GM12878 (cell line): ENCODE measurements at regions not wholly inside any gene's neighbourhood (a gene's known extent, or its start where the extent isn't known, plus 50 kb on each side); places are given as distances from the start of the nearest gene placed in this dataset.

ENCODE experiments used
- ATAC-seq: fragments of 200-7000 bp; cut with Tn5 transposase; 3 replicates; pipeline ENCODE4 v1.9.1; 2020; ENCODE audit warnings: mild to moderate bottlenecking, moderate library complexity
- BruUV-seq: library from RNA; stranded (reverse); fragments of 400-500 nt; replicated peaks from 2 replicates; lab custom pipeline; 2021; lab: Mats Ljungman, UMichigan
- CTCF ChIA-PET: fragments of 300-600 bp; sonication (Branson Sonifier 250); formaldehyde crosslinking; extraction: SDS; loops from one replicate; lab custom pipeline; 2021; ENCODE audit warnings: inconsistent platforms; lab: Yijun Ruan, JAX
- POLR2A ChIA-PET: fragments of 350-600 bp; formaldehyde crosslinking; extraction: SDS; loops from one replicate; lab custom pipeline; 2021; ENCODE audit warnings: inconsistent platforms; lab: Charles Lee
- RAD21 ChIA-PET: fragments of 300-600 bp; sonication (Branson Sonifier 250); formaldehyde crosslinking; loops from one replicate; lab custom pipeline; 2023; ENCODE audit warnings: antibody characterized with exemption; ENCODE audit not compliant: unreplicated experiment; lab: Charles Lee
- SMC1A ChIA-PET: fragments of 300-600 bp; sonication (Branson Sonifier 250); formaldehyde crosslinking; loops from one replicate; lab custom pipeline; 2023; ENCODE audit not compliant: unreplicated experiment, uncharacterized antibody; lab: Charles Lee
- DNase-seq: peaks from one replicate; pipeline ENCODE4 v3.0.0-alpha.2; 2011; ENCODE audit warnings: low read depth, low spot score
- FAIRE-seq: peaks from 3 replicates; lab custom pipeline; 2011; peaks lifted over from hg19 to GRCh38; lab: Jason Lieb, UNC
- H2AFZ ChIP-seq: 2 replicates; pipeline ENCODE4 v1.6.0; 2011; ENCODE audit warnings: low read depth, low read length, control low read depth; ENCODE audit not compliant: control insufficient read depth
- H3K27ac ChIP-seq: 2 replicates; pipeline ENCODE4 v1.5.1; 2011; ENCODE audit warnings: control low read depth; ENCODE audit not compliant: control insufficient read depth, insufficient read depth
- H3K27me3 ChIP-seq, 2 experiments: replicated peaks in 1 of 2; 2 replicates each; pipeline versions ENCODE4 v1.6.0 to v1.6.1; 2011; ENCODE audit warnings: low read length in 1 of 2; ENCODE audit not compliant: control insufficient read depth in 2 of 2, insufficient read depth in 2 of 2
- H3K36me3 ChIP-seq, 2 experiments: 2 replicates each; pipeline ENCODE4 v1.5.1; 2011; ENCODE audit warnings: low read length in 1 of 2; ENCODE audit not compliant: control insufficient read depth in 2 of 2, insufficient read depth in 2 of 2
- H3K4me1 ChIP-seq: 2 replicates; pipeline ENCODE4 v1.6.1; 2011; ENCODE audit warnings: mild to moderate bottlenecking, low read length, moderate library complexity, mixed read lengths; ENCODE audit not compliant: control insufficient read depth, insufficient read depth
- H3K4me2 ChIP-seq: 2 replicates; pipeline ENCODE4 v1.6.0; 2011; ENCODE audit warnings: control low read depth; ENCODE audit not compliant: control insufficient read depth, insufficient read depth
- H3K4me3 ChIP-seq: fragments of 200-600 bp; sonication (generic); 2 replicates; pipeline ENCODE4 v1.5.1; 2016
- H3K79me2 ChIP-seq: 2 replicates; pipeline ENCODE4 v1.6.0; 2011; ENCODE audit warnings: low read length; ENCODE audit not compliant: control insufficient read depth, insufficient read depth
- H3K9ac ChIP-seq: 2 replicates; pipeline ENCODE4 v1.8.0; 2011; ENCODE audit warnings: low read length, control low read depth, mixed read lengths; ENCODE audit not compliant: control insufficient read depth, insufficient read depth
- H3K9me3 ChIP-seq: replicated peaks from 3 replicates; pipeline ENCODE4 v1.5.1; 2011; ENCODE audit warnings: mild to moderate bottlenecking, low read length; ENCODE audit not compliant: control insufficient read depth, insufficient read depth
- H4K20me1 ChIP-seq: 2 replicates; pipeline ENCODE4 v1.6.0; 2011; ENCODE audit not compliant: control insufficient read depth, insufficient read depth
- BRCA1 ChIP-seq: IDR thresholded peaks from 2 replicates; pipeline ENCODE4 v1.6.1; 2011; ENCODE audit warnings: low read depth, low read length, improper control_type of control experiment
- CBFB ChIP-seq: IDR thresholded peaks from 2 replicates; pipeline ENCODE4 v1.6.1; 2016; ENCODE audit warnings: antibody characterized with exemption, low read depth
- CEBPB ChIP-seq, 2 experiments: fragments of 150-350 bp in 1 of 2; IDR thresholded peaks; 2 replicates each; pipeline ENCODE4 v1.6.1; 2012 to 2014; ENCODE audit warnings: low read depth in 2 of 2, low read length in 2 of 2, borderline replicate concordance in 1 of 2, inconsistent platforms in 1 of 2
- EGR1 ChIP-seq, 2 experiments: IDR thresholded peaks; 1 replicate in 1 of 2; 2 replicates in 1 of 2; pipeline ENCODE4 v1.6.1; 2011 to 2012; ENCODE audit warnings: low read depth in 2 of 2, low read length in 2 of 2, borderline replicate concordance in 1 of 2, mild to moderate bottlenecking in 1 of 2, moderate library complexity in 1 of 2
- EZH2 ChIP-seq: IDR thresholded peaks from 2 replicates; pipeline ENCODE4 v1.6.1; 2012; ENCODE audit warnings: low read depth, mild to moderate bottlenecking, control low read depth, inconsistent platforms, low read length, borderline replicate concordance; ENCODE audit not compliant: control insufficient read depth
- HDAC2 ChIP-seq: fragments of 200-600 bp; sonication (generic); IDR thresholded peaks from 2 replicates; pipeline ENCODE4 v1.6.1; 2017
- JUND ChIP-seq: IDR thresholded peaks from 2 replicates; pipeline ENCODE4 v1.6.1; 2012; ENCODE audit warnings: low read depth, mild to moderate bottlenecking, low read length, improper control_type of control experiment, moderate library complexity
- NFYA ChIP-seq: IDR thresholded peaks from 2 replicates; pipeline ENCODE4 v1.6.1; 2011; ENCODE audit warnings: low read depth, mild to moderate bottlenecking, low read length, improper control_type of control experiment, borderline replicate concordance
- SIX5 ChIP-seq: IDR thresholded peaks from 2 replicates; pipeline ENCODE4 v1.6.1; 2011; ENCODE audit warnings: mild to moderate bottlenecking, low read depth, low read length, moderate library complexity; ENCODE audit not compliant: severe bottlenecking
- SRF ChIP-seq, 2 experiments: IDR thresholded peaks; 2 replicates each; pipeline ENCODE4 v1.6.1; 2011; ENCODE audit warnings: low read depth in 2 of 2, low read length in 2 of 2, mild to moderate bottlenecking in 1 of 2, moderate library complexity in 1 of 2
- TARDBP ChIP-seq: IDR thresholded peaks from 2 replicates; pipeline ENCODE4 v1.6.1; 2016; ENCODE audit warnings: borderline replicate concordance
- YBX1 ChIP-seq: fragments of 450-650 bp; IDR thresholded peaks from 2 replicates; pipeline ENCODE4 v1.6.1; 2016; ENCODE audit warnings: antibody characterized with exemption
- ZNF622 ChIP-seq: fragments of 450-650 bp; IDR thresholded peaks from 2 replicates; pipeline ENCODE4 v1.6.1; 2017; ENCODE audit warnings: mild to moderate bottlenecking, inconsistent platforms
- ZZZ3 ChIP-seq: IDR thresholded peaks from 2 replicates; pipeline ENCODE4 v1.6.1; 2011; ENCODE audit warnings: low read depth; ENCODE audit not compliant: control insufficient read depth, insufficient read length
- WGBS: methylation state at CpG from one replicate; pipeline ENCODE4 v1.1.6; 2016; ENCODE audit warnings: low lambda C conversion rate; ENCODE audit not compliant: insufficient replicate concordance, insufficient coverage; ENCODE audit errors: missing lambda C conversion rate; 5-methylcytosine and 5-hydroxymethylcytosine counted together
- in situ Hi-C: fragments of 300-500 bp; cut with MboI; formaldehyde crosslinking; loops from 9 replicates; pipeline ENCODE4 v1.14.3; 2018; ENCODE audit warnings: mixed read lengths
- intact Hi-C: fragments of 100-400 bp; cut with micrococcal nuclease; formaldehyde crosslinking; loops from one replicate; pipeline ENCODE4 v1.14.2; 2022; ENCODE audit not compliant: unreplicated experiment
- TF ChIP-seq, protein P1 (sequence below): fragments of 450-650 bp; IDR thresholded peaks from 2 replicates; pipeline ENCODE4 v1.6.1; 2017; ENCODE audit warnings: mild to moderate bottlenecking, moderate library complexity
- TF ChIP-seq, protein P2 (sequence below): fragments of 450-650 bp; conservative IDR thresholded peaks from 2 replicates; pipeline ENCODE4 v1.6.1; 2017; ENCODE audit warnings: mild to moderate bottlenecking, moderate library complexity
- TF ChIP-seq, protein P3 (sequence below): IDR thresholded peaks from 2 replicates; pipeline ENCODE4 v1.6.1; 2011; ENCODE audit warnings: low read depth, low read length, improper control_type of control experiment, borderline replicate concordance

DNA sequence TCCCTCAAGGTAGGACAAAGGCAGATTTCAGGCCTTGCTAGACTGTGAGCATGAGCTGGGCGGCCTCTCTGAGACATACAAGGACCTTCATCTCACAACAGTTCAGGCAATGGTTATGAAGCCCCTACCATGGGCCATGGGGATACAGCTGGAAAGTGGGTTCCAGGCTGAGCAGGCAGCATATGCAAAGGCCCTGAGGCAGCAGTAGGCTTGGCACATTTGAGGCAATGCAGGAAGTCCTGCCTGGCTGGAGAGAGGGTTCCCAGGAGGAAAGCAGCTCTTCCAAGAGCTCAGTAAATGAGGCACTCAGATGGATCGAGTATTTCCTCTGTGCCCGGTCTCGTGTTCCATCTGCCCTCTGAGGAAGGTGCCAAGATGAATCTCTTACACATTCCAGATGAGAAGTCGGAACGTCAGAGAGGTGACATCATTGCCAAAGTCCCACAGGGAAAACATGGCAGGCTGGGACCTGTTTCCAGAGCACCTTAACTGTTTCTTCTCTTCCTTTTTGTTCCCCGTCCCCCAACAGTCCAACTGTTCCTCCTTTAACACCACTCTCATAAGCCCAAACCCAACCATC is 388.6 kb downstream of the MN1 start:
- ATAC-seq (no peak), FAIRE-seq (no peak), DNase-seq (no peak)
- in situ Hi-C loops: no loop called here
- 5% methylated on average over 7 of the region's 7 CpGs for WGBS
- Histone ChIP-seq H2AFZ (no peak overlapping the region), H3K36me3 (no peaks in the 10 kb centered on the region), H3K4me3 (no peak overlapping the region), H3K4me1 (no peaks in the 10 kb centered on the region), H4K20me1 (no peaks in the 10 kb centered on the region), H3K9me3 (no peaks in the 10 kb centered on the region), H3K79me2 (no peaks in the 10 kb centered on the region), H3K27me3 (no peaks in the 10 kb centered on the region), H3K4me2 (no peak overlapping the region), H3K9ac (no peak overlapping the region), H3K27ac (no peak overlapping the region)
- SMC1A ChIA-PET: interaction anchor here (0.7 kb wide), 1 partner anchor 714 kb away, joined by 4 read pairs; no protein-coding TSS in a partner anchor
- intact Hi-C loops: no loop called here
- CTCF ChIA-PET: no interaction called here
- POLR2A ChIA-PET: no interaction called here
- no peak for TF ChIP-seq NFYA
- TF ChIP-seq EZH2: no peak
- TF ChIP-seq SIX5: no peak
- TF ChIP-seq SRF (IDR thresholded peaks at IDR 0.05; ENCODE audit: low read depth in 2 of 2, low read length in 2 of 2): no peak
- TF ChIP-seq, protein P1, sequence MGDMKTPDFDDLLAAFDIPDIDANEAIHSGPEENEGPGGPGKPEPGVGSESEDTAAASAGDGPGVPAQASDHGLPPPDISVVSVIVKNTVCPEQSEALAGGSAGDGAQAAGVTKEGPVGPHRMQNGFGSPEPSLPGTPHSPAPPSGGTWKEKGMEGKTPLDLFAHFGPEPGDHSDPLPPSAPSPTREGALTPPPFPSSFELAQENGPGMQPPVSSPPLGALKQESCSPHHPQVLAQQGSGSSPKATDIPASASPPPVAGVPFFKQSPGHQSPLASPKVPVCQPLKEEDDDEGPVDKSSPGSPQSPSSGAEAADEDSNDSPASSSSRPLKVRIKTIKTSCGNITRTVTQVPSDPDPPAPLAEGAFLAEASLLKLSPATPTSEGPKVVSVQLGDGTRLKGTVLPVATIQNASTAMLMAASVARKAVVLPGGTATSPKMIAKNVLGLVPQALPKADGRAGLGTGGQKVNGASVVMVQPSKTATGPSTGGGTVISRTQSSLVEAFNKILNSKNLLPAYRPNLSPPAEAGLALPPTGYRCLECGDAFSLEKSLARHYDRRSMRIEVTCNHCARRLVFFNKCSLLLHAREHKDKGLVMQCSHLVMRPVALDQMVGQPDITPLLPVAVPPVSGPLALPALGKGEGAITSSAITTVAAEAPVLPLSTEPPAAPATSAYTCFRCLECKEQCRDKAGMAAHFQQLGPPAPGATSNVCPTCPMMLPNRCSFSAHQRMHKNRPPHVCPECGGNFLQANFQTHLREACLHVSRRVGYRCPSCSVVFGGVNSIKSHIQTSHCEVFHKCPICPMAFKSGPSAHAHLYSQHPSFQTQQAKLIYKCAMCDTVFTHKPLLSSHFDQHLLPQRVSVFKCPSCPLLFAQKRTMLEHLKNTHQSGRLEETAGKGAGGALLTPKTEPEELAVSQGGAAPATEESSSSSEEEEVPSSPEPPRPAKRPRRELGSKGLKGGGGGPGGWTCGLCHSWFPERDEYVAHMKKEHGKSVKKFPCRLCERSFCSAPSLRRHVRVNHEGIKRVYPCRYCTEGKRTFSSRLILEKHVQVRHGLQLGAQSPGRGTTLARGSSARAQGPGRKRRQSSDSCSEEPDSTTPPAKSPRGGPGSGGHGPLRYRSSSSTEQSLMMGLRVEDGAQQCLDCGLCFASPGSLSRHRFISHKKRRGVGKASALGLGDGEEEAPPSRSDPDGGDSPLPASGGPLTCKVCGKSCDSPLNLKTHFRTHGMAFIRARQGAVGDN: no peak
- TF ChIP-seq TARDBP: no peak
- TF ChIP-seq ZZZ3: no peak
- TF ChIP-seq, protein P2, sequence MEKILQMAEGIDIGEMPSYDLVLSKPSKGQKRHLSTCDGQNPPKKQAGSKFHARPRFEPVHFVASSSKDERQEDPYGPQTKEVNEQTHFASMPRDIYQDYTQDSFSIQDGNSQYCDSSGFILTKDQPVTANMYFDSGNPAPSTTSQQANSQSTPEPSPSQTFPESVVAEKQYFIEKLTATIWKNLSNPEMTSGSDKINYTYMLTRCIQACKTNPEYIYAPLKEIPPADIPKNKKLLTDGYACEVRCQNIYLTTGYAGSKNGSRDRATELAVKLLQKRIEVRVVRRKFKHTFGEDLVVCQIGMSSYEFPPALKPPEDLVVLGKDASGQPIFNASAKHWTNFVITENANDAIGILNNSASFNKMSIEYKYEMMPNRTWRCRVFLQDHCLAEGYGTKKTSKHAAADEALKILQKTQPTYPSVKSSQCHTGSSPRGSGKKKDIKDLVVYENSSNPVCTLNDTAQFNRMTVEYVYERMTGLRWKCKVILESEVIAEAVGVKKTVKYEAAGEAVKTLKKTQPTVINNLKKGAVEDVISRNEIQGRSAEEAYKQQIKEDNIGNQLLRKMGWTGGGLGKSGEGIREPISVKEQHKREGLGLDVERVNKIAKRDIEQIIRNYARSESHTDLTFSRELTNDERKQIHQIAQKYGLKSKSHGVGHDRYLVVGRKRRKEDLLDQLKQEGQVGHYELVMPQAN: no peak
- TF ChIP-seq YBX1: no peak
- TF ChIP-seq, protein P3, sequence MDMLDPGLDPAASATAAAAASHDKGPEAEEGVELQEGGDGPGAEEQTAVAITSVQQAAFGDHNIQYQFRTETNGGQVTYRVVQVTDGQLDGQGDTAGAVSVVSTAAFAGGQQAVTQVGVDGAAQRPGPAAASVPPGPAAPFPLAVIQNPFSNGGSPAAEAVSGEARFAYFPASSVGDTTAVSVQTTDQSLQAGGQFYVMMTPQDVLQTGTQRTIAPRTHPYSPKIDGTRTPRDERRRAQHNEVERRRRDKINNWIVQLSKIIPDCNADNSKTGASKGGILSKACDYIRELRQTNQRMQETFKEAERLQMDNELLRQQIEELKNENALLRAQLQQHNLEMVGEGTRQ: no peak
- TF ChIP-seq ZNF622: no peak
- no peak for TF ChIP-seq EGR1 (IDR thresholded peaks at IDR 0.05; ENCODE audit: borderline replicate concordance in 1 of 2, low read depth in 2 of 2, low read length in 2 of 2)
- no peak for TF ChIP-seq BRCA1
- TF ChIP-seq HDAC2: no peak
- TF ChIP-seq JUND: no peak
- no peak for TF ChIP-seq CBFB
- no peak for TF ChIP-seq CEBPB (IDR thresholded peaks at IDR 0.05; ENCODE audit: borderline replicate concordance in 1 of 2, low read depth in 2 of 2, low read length in 2 of 2)
- RAD21 ChIA-PET: no interaction called here
- BruUV-seq: no TSS peak
